ENCODE measurements at regions not wholly inside any gene's neighbourhood (a gene's known extent, or its start where the extent isn't known, plus 50 kb on each side); places are given as distances from the start of the nearest gene placed in this dataset.
A peak's percentile ranks its signal among the peaks of the same experiment; 100 is the strongest.

DNA sequence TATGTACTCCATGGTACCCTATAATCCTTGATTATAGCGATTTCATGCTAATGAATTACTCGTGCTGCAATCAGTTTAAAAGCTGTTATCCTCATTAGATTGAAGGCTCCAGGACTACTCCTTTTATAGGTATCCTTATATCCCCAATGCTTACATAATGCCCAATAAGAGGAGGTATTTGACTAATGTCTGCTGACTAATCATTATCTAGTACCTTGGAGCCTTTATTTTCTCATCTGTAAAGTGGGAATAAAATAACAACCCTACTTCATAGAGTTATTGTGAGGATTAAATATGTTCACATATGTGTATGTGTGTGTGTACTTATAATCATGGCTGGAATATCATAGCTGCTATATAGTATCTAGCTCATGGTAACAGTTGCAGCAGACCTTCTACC is 1031.5 kb downstream of the CDH11 start:
- H3K4me1 ChIP-seq: no peaks in the 10 kb centered on the region
- no peak overlapping the region for H3K4me3 ChIP-seq
- TF ChIP-seq, protein P1, sequence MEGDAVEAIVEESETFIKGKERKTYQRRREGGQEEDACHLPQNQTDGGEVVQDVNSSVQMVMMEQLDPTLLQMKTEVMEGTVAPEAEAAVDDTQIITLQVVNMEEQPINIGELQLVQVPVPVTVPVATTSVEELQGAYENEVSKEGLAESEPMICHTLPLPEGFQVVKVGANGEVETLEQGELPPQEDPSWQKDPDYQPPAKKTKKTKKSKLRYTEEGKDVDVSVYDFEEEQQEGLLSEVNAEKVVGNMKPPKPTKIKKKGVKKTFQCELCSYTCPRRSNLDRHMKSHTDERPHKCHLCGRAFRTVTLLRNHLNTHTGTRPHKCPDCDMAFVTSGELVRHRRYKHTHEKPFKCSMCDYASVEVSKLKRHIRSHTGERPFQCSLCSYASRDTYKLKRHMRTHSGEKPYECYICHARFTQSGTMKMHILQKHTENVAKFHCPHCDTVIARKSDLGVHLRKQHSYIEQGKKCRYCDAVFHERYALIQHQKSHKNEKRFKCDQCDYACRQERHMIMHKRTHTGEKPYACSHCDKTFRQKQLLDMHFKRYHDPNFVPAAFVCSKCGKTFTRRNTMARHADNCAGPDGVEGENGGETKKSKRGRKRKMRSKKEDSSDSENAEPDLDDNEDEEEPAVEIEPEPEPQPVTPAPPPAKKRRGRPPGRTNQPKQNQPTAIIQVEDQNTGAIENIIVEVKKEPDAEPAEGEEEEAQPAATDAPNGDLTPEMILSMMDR (IDR thresholded peaks at IDR 0.05): no peak
- no peak for TF ChIP-seq POLR2A (IDR thresholded peaks at IDR 0.05)
- H3K27me3 ChIP-seq: no peaks in the 10 kb centered on the region
- H3K27ac ChIP-seq: no peak overlapping the region
- H3K9me3 ChIP-seq: no peaks in the 10 kb centered on the region
- no peaks in the 10 kb centered on the region for H3K36me3 ChIP-seq
- no peak for DNase-seq

DNA sequence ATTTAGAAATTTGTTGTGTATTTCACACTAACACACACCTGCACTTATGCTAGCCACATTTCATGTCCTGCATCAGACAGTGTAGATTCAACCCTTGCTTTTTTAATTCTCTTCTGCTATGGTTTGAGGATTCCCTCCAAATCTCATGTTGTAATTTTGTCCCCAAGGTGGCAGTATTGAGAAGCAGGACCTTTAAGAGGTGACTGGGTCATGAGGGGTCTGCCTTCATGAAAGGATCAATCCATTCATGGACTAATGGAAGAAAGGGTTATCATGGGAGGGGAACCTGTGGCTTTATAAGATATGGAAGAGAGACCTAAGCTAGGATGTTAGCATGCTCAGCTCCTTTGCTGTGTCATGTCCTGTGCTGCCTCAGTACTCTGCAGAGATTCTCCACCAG is 1032.2 kb downstream of the CDH11 start:
- TF ChIP-seq, protein P1 (IDR thresholded peaks at IDR 0.05): peak in 4 of 6 experiments; percentile 21 to 47 (median 34)
- no peak for TF ChIP-seq POLR2A (IDR thresholded peaks at IDR 0.05)
- H3K4me1 ChIP-seq: no peaks in the 10 kb centered on the region
- H3K36me3 ChIP-seq: no peaks in the 10 kb centered on the region
- H3K27ac ChIP-seq: no peak overlapping the region
- no peaks in the 10 kb centered on the region for H3K9me3 ChIP-seq
- no peak overlapping the region for H3K4me3 ChIP-seq
- H3K27me3 ChIP-seq: no peaks in the 10 kb centered on the region
- no peak for DNase-seq

DNA sequence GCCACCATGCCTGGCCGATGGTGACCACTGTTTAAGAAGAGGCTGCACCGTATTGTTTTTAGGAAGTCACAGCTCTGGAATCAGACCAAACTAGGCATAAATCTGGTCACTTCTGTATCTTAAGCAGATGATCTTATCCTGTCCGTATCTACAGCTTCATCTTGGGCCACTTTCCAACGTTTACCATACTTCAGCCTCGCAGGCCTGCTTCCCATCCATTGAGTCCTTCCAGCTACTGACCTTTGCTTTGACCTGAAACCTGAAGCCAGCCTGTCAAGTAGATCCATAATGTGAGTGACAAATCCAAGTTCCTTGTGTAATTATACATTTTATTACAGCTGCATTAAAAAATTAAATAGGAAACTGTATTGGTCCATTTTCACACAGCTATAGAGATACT is 1033.0 kb downstream of the CDH11 start:
- no peaks in the 10 kb centered on the region for H3K4me1 ChIP-seq
- H3K27me3 ChIP-seq: no peaks in the 10 kb centered on the region
- H3K4me3 ChIP-seq: no peak overlapping the region
- no peak for TF ChIP-seq POLR2A (IDR thresholded peaks at IDR 0.05)
- TF ChIP-seq, protein P1 (IDR thresholded peaks at IDR 0.05): no peak
- no peak for DNase-seq
- no peaks in the 10 kb centered on the region for H3K36me3 ChIP-seq
- H3K27ac ChIP-seq: no peak overlapping the region
- no peaks in the 10 kb centered on the region for H3K9me3 ChIP-seq

DNA sequence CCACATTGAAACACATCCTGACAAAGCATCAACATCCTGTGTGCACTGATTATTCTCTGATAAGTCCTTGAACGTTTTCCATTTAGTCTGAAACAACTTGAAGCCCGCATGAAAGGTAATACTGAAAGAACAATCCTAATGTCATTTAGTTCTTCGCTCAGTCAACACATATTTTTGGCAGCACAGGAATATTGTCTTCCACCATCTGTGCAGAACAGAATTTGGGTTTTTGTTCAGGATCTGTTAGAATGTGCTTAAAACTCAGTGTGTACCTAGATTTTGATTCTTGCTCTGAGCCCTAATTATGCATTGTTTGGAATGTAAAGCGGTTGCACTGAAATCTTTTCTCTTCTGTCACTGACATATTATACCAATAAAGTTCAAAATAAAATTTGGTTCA is 1036.6 kb downstream of the CDH11 start:
- no peaks in the 10 kb centered on the region for H3K4me1 ChIP-seq
- no peaks in the 10 kb centered on the region for H3K36me3 ChIP-seq
- H3K27me3 ChIP-seq: no peaks in the 10 kb centered on the region
- H3K27ac ChIP-seq: no peak overlapping the region
- no peak for DNase-seq
- no peak overlapping the region for H3K4me3 ChIP-seq
- TF ChIP-seq POLR2A (IDR thresholded peaks at IDR 0.05): no peak
- TF ChIP-seq, protein P1 (IDR thresholded peaks at IDR 0.05): no peak
- H3K9me3 ChIP-seq: no peaks in the 10 kb centered on the region

GRCh38 chr16:64084706-64085105 is 1037.2 kb downstream of the CDH11 start:
- no peak overlapping the region for H3K4me3 ChIP-seq
- TF ChIP-seq, protein P1 (IDR thresholded peaks at IDR 0.05): no peak
- TF ChIP-seq POLR2A (IDR thresholded peaks at IDR 0.05): no peak
- H3K9me3 ChIP-seq: no peaks in the 10 kb centered on the region
- H3K27me3 ChIP-seq: no peaks in the 10 kb centered on the region
- H3K36me3 ChIP-seq: no peaks in the 10 kb centered on the region
- no peak overlapping the region for H3K27ac ChIP-seq
- no peak for DNase-seq
- no peaks in the 10 kb centered on the region for H3K4me1 ChIP-seq
